ENCODE measurements at regions not wholly inside any gene's neighbourhood (a gene's known extent, or its start where the extent isn't known, plus 50 kb on each side); places are given as distances from the start of the nearest gene placed in this dataset.

- Histone ChIP-seq H3K4me1 (ENCODE audit: control insufficient read depth, extremely low read depth, insufficient read depth, low read length) (peaks cover 27% of the 10 kb centered on the region), H3K4me3 (ENCODE audit: control insufficient read depth in 2 of 3, extremely low read depth in 1 of 3, insufficient read depth in 2 of 3, low read depth in 1 of 3, low read length in 3 of 3) (no peak overlapping the region), H3K36me3 (ENCODE audit: control insufficient read depth in 2 of 2, extremely low read depth in 1 of 2, insufficient read depth in 2 of 2, low read length in 2 of 2) (no peaks in the 10 kb centered on the region), H3K79me2 (ENCODE audit: control insufficient read depth, insufficient read depth, low read length) (no peaks in the 10 kb centered on the region), H3K9me1 (ENCODE audit: control insufficient read depth, extremely low read depth, insufficient read depth, low read length) (no peaks in the 10 kb centered on the region), H3K27me3 (ENCODE audit: control insufficient read depth, extremely low read depth, insufficient read depth, low read length) (no peaks in the 10 kb centered on the region), H3K9me3 (ENCODE audit: control insufficient read depth, low read depth, low read length) (no peaks in the 10 kb centered on the region), H4K20me1 (ENCODE audit: control insufficient read depth, extremely low read depth, insufficient read depth, low read length) (no peaks in the 10 kb centered on the region), H3K27ac (ENCODE audit: control insufficient read depth, insufficient read depth, low read length) (peak overlapping the region; percentile 68), H3K4me2 (ENCODE audit: control insufficient read depth, extremely low read depth, insufficient read depth, low read depth, low read length) (peak overlapping the region; percentile 35), H2AFZ (ENCODE audit: control insufficient read depth, low read length) (peak overlapping the region; percentile 67), H3K9ac (ENCODE audit: control insufficient read depth, extremely low read depth, insufficient read depth, low read length) (peak overlapping the region; percentile 25)
- FAIRE-seq (peak; percentile 87), DNase-seq (ENCODE audit: low read depth, low spot score) (no peak)
- TF ChIP-seq EZH2 (IDR thresholded peaks at IDR 0.05; ENCODE audit: low read length) (no peak), CTCF (optimal IDR thresholded peaks at IDR 0.05 in 1 of 3, IDR thresholded peaks at IDR 0.05 in 1 of 3, conservative IDR thresholded peaks at IDR 0.05 in 1 of 3; ENCODE audit: extremely low read depth in 1 of 3, insufficient read depth in 2 of 3, low read length in 3 of 3) (no peak)
- dilution Hi-C loops (cut with MboI; ENCODE audit: extremely low pct_ligation_motif_present, low sequenced_read_pairs) = no loop called here
Measured at GRCh38 chr13:44726214-44726613, 150.1 kb upstream of the TSC22D1 start.

GRCh38 chr13:44719857-44720671 is 143.9 kb upstream of the TSC22D1 start:
- Histone ChIP-seq H3K4me1 (ENCODE audit: control insufficient read depth, extremely low read depth, insufficient read depth, low read length) (peaks cover 20% of the 10 kb centered on the region), H2AFZ (ENCODE audit: control insufficient read depth, low read length) (no peak overlapping the region), H3K4me2 (ENCODE audit: control insufficient read depth, extremely low read depth, insufficient read depth, low read depth, low read length) (no peak overlapping the region), H3K27ac (ENCODE audit: control insufficient read depth, insufficient read depth, low read length) (no peak overlapping the region), H3K4me3 (ENCODE audit: control insufficient read depth in 2 of 3, extremely low read depth in 1 of 3, insufficient read depth in 2 of 3, low read depth in 1 of 3, low read length in 3 of 3) (no peak overlapping the region), H3K9ac (ENCODE audit: control insufficient read depth, extremely low read depth, insufficient read depth, low read length) (no peak overlapping the region), H3K27me3 (ENCODE audit: control insufficient read depth, extremely low read depth, insufficient read depth, low read length) (no peaks in the 10 kb centered on the region), H4K20me1 (ENCODE audit: control insufficient read depth, extremely low read depth, insufficient read depth, low read length) (no peaks in the 10 kb centered on the region), H3K9me3 (ENCODE audit: control insufficient read depth, low read depth, low read length) (no peaks in the 10 kb centered on the region), H3K36me3 (ENCODE audit: control insufficient read depth in 2 of 2, extremely low read depth in 1 of 2, insufficient read depth in 2 of 2, low read length in 2 of 2) (no peaks in the 10 kb centered on the region), H3K79me2 (ENCODE audit: control insufficient read depth, insufficient read depth, low read length) (no peaks in the 10 kb centered on the region), H3K9me1 (ENCODE audit: control insufficient read depth, extremely low read depth, insufficient read depth, low read length) (no peaks in the 10 kb centered on the region)
- no peak for DNase-seq (ENCODE audit: low read depth, low spot score)
- no peak for FAIRE-seq
- dilution Hi-C loops (cut with MboI; ENCODE audit: extremely low pct_ligation_motif_present, low sequenced_read_pairs) = no loop called here
- TF ChIP-seq EZH2 (IDR thresholded peaks at IDR 0.05; ENCODE audit: low read length) (no peak), CTCF (optimal IDR thresholded peaks at IDR 0.05 in 1 of 3, IDR thresholded peaks at IDR 0.05 in 1 of 3, conservative IDR thresholded peaks at IDR 0.05 in 1 of 3; ENCODE audit: extremely low read depth in 1 of 3, insufficient read depth in 2 of 3, low read length in 3 of 3) (no peak)

All from keratinocyte (primary cell).